ENCODE measurements at regions not wholly inside any gene's neighbourhood (a gene's known extent, or its start where the extent isn't known, plus 50 kb on each side); places are given as distances from the start of the nearest gene placed in this dataset.

DNA sequence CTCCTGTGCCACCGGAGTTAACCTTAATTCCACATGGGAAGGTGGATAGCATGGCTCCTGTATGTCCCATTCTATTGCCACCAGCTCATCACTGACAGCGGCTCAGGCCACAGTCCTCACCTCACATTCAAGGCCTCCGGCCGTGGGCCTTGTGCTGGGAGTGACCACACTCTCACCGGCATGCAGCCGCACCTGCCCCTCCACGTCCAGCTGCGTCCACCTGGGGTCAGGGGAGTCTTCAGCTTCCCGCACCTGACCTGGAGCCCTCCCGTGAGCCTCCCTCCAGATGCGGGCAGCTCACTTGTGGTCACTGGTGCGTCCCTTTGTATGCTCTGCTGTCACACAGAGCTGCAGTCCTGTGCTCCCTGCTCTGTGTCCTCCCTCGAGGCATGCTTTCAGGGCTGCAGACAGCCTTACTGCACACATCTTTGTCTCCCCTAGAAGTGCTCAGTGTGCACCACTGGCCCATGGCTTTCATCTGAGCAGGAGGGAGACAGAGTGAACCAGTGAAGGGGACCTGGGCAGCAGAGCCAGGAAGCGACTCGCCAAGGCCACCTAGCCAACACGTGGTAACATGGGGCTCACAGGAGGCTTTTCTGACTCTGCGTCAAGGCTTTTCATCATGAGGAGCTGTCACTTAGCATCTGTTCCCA lies 210.1 kb downstream of the ERCC6L2 start:
- TF ChIP-seq, protein P1, sequence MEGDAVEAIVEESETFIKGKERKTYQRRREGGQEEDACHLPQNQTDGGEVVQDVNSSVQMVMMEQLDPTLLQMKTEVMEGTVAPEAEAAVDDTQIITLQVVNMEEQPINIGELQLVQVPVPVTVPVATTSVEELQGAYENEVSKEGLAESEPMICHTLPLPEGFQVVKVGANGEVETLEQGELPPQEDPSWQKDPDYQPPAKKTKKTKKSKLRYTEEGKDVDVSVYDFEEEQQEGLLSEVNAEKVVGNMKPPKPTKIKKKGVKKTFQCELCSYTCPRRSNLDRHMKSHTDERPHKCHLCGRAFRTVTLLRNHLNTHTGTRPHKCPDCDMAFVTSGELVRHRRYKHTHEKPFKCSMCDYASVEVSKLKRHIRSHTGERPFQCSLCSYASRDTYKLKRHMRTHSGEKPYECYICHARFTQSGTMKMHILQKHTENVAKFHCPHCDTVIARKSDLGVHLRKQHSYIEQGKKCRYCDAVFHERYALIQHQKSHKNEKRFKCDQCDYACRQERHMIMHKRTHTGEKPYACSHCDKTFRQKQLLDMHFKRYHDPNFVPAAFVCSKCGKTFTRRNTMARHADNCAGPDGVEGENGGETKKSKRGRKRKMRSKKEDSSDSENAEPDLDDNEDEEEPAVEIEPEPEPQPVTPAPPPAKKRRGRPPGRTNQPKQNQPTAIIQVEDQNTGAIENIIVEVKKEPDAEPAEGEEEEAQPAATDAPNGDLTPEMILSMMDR (conservative IDR thresholded peaks at IDR 0.05; ENCODE audit: low read depth, low read length), result no peak
- H3K4me3 ChIP-seq (ENCODE audit: low read depth, low read length), result no peak overlapping the region
- DNase-seq (ENCODE audit: low read depth), result no peak

DNA sequence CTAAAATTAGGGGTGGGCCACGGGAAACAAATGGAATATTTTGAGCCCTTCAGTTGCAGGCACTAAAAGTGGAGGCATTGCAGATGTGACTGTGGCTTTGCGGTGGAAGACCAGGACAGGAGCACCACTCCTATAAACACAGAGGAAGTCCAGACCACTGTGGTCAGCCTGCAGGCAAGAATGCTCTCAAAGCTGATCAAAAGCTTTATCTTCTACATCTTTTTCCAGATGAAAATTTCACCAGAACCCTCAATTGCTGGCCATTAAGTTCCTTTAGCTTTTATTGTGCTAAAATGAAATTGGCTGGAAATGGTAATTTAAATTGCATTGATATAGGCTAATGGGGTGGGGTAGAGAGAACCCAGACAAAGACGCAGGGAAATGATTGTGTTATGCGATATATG lies 208.8 kb downstream of the ERCC6L2 start:
- TF ChIP-seq, protein P1 (conservative IDR thresholded peaks at IDR 0.05; ENCODE audit: low read depth, low read length), result no peak
- H3K4me3 ChIP-seq (ENCODE audit: low read depth, low read length), result no peak overlapping the region
- no peak for DNase-seq (ENCODE audit: low read depth)

DNA sequence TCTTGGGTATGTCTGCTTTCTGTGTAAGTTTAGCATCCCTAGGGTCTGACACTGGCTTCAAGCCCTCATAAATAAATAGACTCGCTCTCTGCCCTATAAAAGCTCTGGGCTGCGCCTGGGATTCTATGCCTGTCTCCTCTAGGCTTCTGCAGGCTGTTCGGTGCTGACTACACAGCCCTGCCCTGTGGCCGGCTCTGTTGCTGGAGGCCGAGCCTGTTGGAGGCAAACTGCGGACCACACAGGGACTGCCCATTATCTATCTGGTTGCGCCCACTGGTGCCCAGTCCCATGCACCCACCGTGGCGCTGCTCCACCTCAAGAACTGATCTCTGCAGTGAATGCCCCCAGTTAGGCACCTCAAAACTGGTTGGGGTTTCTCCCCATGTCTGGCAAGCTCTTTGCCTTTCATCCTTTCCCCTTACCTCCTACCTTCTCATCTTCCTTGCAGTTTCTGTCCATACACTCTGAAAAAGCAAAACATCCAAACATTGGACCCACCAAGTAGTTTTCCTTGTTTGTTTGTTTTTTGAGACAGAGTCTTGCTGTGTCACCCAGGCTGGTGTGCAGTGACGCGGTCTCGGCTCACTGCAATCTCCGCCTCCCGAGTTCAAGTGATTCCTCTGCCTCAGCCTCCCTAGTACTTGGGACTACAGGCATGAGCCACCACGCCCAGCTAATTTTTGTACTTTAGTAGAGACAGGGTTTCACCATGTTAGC lies 207.2 kb downstream of the ERCC6L2 start:
- no peak for DNase-seq (ENCODE audit: low read depth)
- TF ChIP-seq, protein P1 (conservative IDR thresholded peaks at IDR 0.05; ENCODE audit: low read depth, low read length), result no peak
- H3K4me3 ChIP-seq (ENCODE audit: low read depth, low read length), result no peak overlapping the region

DNA sequence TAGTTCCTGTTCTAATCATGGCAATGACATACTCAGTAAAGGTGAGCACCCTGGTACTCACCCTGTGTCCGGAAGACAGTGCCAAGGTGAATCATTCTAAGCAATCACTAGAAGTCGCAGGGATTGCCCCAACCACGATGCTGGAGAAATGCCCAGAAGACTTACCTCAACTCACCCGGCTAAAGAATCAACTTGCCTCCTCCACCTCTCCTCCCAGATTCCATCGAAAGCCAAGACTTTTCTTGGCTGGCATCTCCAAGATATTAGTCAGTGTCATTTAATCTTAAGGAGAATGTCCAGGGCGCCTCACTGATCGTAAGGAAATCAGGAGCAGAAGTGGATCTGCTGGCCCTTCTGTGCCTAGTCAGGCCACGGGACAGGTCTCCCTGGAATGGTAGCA lies 204.9 kb downstream of the ERCC6L2 start:
- no peak overlapping the region for H3K4me3 ChIP-seq (ENCODE audit: low read depth, low read length)
- DNase-seq (ENCODE audit: low read depth), result no peak
- TF ChIP-seq, protein P1 (conservative IDR thresholded peaks at IDR 0.05; ENCODE audit: low read depth, low read length), result no peak

DNA sequence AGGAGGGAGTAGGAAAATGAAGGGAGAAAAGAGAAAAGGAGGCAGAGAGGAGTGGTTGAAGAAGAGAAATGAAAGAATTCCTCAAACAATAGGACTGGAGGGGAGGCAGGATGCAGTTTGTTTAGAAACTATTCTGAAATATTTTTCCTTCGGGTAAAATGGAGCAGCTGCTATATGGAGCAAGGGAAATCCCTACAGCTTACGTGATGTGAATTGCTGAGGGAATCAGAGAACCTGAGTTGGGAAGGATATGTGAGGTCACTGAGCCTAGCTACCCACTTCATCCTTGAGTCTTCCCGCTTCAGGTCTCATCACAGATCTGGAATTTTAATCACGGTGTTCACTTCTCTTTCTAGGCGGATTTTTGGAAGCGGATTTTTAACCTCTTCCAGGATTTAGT lies 204.3 kb downstream of the ERCC6L2 start:
- no peak overlapping the region for H3K4me3 ChIP-seq (ENCODE audit: low read depth, low read length)
- DNase-seq (ENCODE audit: low read depth), result no peak
- TF ChIP-seq, protein P1 (conservative IDR thresholded peaks at IDR 0.05; ENCODE audit: low read depth, low read length), result no peak

DNA sequence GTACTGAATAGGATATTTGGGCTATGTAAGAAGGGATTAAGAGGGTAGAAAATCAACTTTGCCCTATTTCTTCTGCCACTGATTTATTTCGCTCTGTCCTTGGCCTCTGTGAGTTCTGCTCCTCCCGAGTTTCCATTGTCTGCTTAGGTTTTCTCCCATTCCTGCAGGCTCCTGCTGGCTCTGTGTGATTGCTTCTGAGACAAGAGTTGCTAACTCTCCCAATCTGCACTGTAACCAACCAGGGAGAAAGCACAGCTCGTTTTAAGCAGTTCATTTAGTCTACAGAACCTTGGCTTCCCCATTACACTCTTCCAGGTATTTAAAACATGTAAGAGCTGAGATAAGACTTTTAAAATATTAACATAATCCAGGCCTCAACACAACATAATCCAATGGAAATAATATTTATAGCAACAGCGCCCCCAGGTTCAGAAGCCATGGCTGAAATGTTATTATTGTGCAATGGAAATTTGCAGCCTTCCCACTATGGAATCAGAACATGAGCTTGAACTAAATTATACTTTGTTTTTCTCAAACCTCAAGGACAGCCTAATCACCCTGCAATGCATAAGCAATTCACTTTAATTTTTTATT lies 203.5 kb downstream of the ERCC6L2 start:
- no peak overlapping the region for H3K4me3 ChIP-seq (ENCODE audit: low read depth, low read length)
- DNase-seq (ENCODE audit: low read depth), result peak; percentile 12
- TF ChIP-seq, protein P1 (conservative IDR thresholded peaks at IDR 0.05; ENCODE audit: low read depth, low read length), result peak; percentile 18

Data from choroid plexus epithelial cell (primary cell).